ENCODE measurements at regions not wholly inside any gene's neighbourhood (a gene's known extent, or its start where the extent isn't known, plus 50 kb on each side); places are given as distances from the start of the nearest gene placed in this dataset.

DNA sequence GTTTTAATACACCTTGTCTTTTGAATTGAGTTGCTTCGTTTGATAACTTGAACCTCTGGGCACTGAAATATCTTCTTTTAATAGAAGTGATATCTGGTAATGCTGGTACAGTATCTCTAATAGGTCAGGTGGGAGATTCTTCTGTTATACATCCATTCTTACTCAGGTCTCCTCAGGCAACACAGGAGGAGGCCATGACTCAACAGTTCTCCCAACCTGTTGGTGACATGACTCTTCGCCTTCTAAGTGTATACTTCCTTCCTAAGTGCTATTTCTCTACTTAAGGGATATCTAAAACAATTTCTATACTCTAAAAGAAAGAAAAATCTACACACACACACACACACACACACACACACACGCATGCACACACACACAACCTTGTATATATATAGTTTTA, 509.1 kb downstream of the PCNX1 start:
- Histone ChIP-seq H3K9me3 (no peaks in the 10 kb centered on the region), H3K4me1 (no peaks in the 10 kb centered on the region), H3K36me3 (no peaks in the 10 kb centered on the region), H3K27me3 (no peaks in the 10 kb centered on the region), H3K27ac (no peak overlapping the region), H3K4me3 (no peak overlapping the region)
- intact Hi-C loops (cut with DNase I; ENCODE audit: low total_unique reads) (no loop called here), in situ Hi-C loops (cut with MboI; ENCODE audit: low pct_ligation_motif_present in 1 of 4, low pct_unique_long_range_greater_than_20kb in 1 of 4, low sequenced_read_pairs in 3 of 4) (loop anchor here in 1 of 4 donors (25.0 kb wide), 1 partner anchor 279 kb away; no protein-coding TSS in a partner anchor)
- no peak for DNase-seq
- 90 to 100% methylated on average over 2 to 3 of the region's 3 CpGs for WGBS, 2 donors (ENCODE audit: low coverage in 1 of 2)
- TF ChIP-seq POLR2A (IDR thresholded peaks at IDR 0.05) (no peak), EP300 (IDR thresholded peaks at IDR 0.05; ENCODE audit: low read depth) (no peak), POLR2AphosphoS5 (IDR thresholded peaks at IDR 0.05) (no peak)
- TF ChIP-seq, protein P1, sequence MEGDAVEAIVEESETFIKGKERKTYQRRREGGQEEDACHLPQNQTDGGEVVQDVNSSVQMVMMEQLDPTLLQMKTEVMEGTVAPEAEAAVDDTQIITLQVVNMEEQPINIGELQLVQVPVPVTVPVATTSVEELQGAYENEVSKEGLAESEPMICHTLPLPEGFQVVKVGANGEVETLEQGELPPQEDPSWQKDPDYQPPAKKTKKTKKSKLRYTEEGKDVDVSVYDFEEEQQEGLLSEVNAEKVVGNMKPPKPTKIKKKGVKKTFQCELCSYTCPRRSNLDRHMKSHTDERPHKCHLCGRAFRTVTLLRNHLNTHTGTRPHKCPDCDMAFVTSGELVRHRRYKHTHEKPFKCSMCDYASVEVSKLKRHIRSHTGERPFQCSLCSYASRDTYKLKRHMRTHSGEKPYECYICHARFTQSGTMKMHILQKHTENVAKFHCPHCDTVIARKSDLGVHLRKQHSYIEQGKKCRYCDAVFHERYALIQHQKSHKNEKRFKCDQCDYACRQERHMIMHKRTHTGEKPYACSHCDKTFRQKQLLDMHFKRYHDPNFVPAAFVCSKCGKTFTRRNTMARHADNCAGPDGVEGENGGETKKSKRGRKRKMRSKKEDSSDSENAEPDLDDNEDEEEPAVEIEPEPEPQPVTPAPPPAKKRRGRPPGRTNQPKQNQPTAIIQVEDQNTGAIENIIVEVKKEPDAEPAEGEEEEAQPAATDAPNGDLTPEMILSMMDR (IDR thresholded peaks at IDR 0.05): no peak

DNA sequence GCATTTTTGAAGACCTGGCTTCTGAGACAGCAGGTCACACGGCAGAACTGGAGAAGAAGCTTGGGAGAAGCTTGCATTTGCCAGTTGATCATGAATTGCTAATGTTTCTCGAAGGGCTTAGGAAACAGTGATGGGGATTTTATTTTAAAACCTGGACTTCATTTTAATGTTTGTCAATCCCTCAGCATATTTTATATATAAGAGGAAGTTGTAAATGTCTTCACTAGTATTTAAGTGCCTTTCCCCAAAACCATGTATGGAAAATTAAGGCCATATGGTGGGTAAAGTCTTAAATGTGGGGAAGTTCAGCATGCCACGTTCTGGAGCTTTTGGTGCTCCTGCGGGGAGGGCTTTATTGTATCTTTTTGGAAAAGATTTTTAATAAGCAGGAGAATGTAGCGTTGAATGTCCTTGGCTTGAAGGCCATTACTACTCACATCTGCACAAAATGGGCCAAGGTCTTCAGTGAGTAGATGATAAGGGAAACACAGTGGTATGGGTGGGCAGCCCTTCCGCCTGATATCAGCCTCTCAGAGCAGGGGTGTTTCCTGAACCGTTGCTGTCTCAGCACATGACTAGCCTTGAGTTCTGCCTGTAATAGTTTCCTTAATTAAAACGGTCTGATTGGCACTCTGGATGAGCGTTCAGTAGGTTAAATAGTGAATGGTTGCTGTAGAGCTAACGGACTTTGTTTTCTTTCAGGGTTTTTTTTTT, 511.4 kb downstream of the PCNX1 start:
- Histone ChIP-seq H3K9me3 (peaks cover 0 to 1% of the 10 kb centered on the region in 2 donors), H3K4me3 (no peak overlapping the region), H3K36me3 (no peaks in the 10 kb centered on the region), H3K27me3 (no peaks in the 10 kb centered on the region), H3K27ac (no peak overlapping the region), H3K4me1 (no peaks in the 10 kb centered on the region)
- intact Hi-C loops (cut with DNase I; ENCODE audit: low total_unique reads): no loop called here
- 87% methylated on average over 7 to 10 of the region's 10 CpGs for WGBS, 2 donors (ENCODE audit: low coverage in 1 of 2)
- TF ChIP-seq, protein P1 (IDR thresholded peaks at IDR 0.05): no peak
- TF ChIP-seq EP300 (IDR thresholded peaks at IDR 0.05; ENCODE audit: low read depth) (no peak), POLR2AphosphoS5 (IDR thresholded peaks at IDR 0.05) (no peak), POLR2A (IDR thresholded peaks at IDR 0.05) (no peak)
- DNase-seq: no peak
- in situ Hi-C loops (cut with MboI; ENCODE audit: low pct_ligation_motif_present in 1 of 4, low pct_unique_long_range_greater_than_20kb in 1 of 4, low sequenced_read_pairs in 3 of 4): loop anchor here in 1 of 4 donors (25.0 kb wide), 1 partner anchor 281 kb away; no protein-coding TSS in a partner anchor

DNA sequence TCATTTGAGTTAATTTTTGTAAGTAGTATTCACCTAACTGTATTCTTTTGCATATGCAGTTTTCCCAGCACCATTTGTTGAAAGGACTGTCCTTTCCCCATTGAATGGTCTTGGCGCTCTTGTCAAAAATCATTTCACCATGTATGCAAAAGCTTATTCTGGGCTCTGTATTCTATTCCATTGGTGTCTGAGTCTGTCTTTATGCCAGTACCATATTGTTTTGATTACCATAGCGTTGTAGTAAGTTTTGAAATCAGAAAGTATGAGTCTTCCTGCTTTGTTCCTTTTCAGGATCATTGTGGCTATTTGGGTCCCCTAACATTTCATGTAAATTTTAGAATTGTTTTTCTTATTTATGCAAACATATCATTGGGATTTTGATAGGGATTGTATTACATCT, 508.7 kb upstream of the RGS6 start:
- no peak for DNase-seq
- intact Hi-C loops (cut with DNase I; ENCODE audit: low total_unique reads) (no loop called here), in situ Hi-C loops (cut with MboI; ENCODE audit: low pct_ligation_motif_present in 1 of 4, low pct_unique_long_range_greater_than_20kb in 1 of 4, low sequenced_read_pairs in 3 of 4) (loop anchor here in 1 of 4 donors (25.0 kb wide), 1 partner anchor 286 kb away; no protein-coding TSS in a partner anchor)
- Histone ChIP-seq H3K9me3 (peaks cover 6 to 25% of the 10 kb centered on the region in 2 donors), H3K27ac (no peak overlapping the region), H3K4me3 (no peak overlapping the region), H3K4me1 (no peaks in the 10 kb centered on the region), H3K36me3 (no peaks in the 10 kb centered on the region), H3K27me3 (no peaks in the 10 kb centered on the region)
- 91 to 100% methylated on average over 2 of the region's 2 CpGs for WGBS, 2 donors (ENCODE audit: low coverage in 1 of 2)
- TF ChIP-seq EP300 (IDR thresholded peaks at IDR 0.05; ENCODE audit: low read depth) (no peak), POLR2AphosphoS5 (IDR thresholded peaks at IDR 0.05) (no peak), POLR2A (IDR thresholded peaks at IDR 0.05) (no peak)
- TF ChIP-seq, protein P1 (IDR thresholded peaks at IDR 0.05): no peak

DNA sequence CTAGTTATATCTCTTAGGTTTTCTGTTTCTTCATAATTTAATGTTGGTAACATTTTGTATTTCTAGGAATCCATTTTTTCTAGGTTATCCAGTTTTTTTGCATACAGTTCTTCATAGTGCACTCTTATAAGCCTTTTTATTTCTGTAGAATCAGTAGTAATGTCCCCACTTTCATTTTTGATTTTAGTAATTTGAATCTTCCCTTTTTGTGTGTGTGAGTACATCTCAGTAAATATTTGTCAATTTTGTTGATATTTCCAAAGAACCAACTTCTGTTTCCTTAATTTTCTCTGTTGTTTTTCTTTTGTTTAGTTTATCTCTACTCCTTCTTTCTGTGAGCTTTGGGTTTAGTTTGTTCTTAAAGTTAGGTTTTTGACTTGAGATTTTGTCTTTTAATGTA, 507.3 kb upstream of the RGS6 start:
- Histone ChIP-seq H3K4me1 (no peaks in the 10 kb centered on the region), H3K4me3 (no peak overlapping the region), H3K27ac (no peak overlapping the region), H3K36me3 (no peaks in the 10 kb centered on the region), H3K9me3 (peaks cover 6 to 25% of the 10 kb centered on the region in 2 donors), H3K27me3 (no peaks in the 10 kb centered on the region)
- TF ChIP-seq EP300 (IDR thresholded peaks at IDR 0.05; ENCODE audit: low read depth): no peak
- in situ Hi-C loops (cut with MboI; ENCODE audit: low pct_ligation_motif_present in 1 of 4, low pct_unique_long_range_greater_than_20kb in 1 of 4, low sequenced_read_pairs in 3 of 4) (loop anchor here in 1 of 4 donors (25.0 kb wide), 1 partner anchor 288 kb away; no protein-coding TSS in a partner anchor), intact Hi-C loops (cut with DNase I; ENCODE audit: low total_unique reads) (no loop called here)
- DNase-seq: no peak

All from transverse colon (tissue), 4 donors.